Endothelial cell (in vitro differentiated cells): ENCODE measurements at regions not wholly inside any gene's neighbourhood (a gene's known extent, or its start where the extent isn't known, plus 50 kb on each side); places are given as distances from the start of the nearest gene placed in this dataset.

Source experiments
- DNase-seq: peaks from one replicate; pipeline ENCODE4 v3.0.0; 2021; ENCODE audit warnings: low spot score
- H3K27ac Mint-ChIP-seq: one replicate; pipeline ENCODE4 v1.8.0; 2021; ENCODE audit warnings: mixed read lengths, inconsistent platforms; ENCODE audit not compliant: unreplicated experiment
- H3K27me3 Mint-ChIP-seq: one replicate; pipeline ENCODE4 v1.8.0; 2021; ENCODE audit warnings: mild to moderate bottlenecking, moderate library complexity, mixed read lengths, inconsistent platforms; ENCODE audit not compliant: unreplicated experiment
- H3K36me3 Mint-ChIP-seq: one replicate; pipeline ENCODE4 v1.8.0; 2021; ENCODE audit warnings: mild to moderate bottlenecking, low read depth, mixed read lengths, inconsistent platforms; ENCODE audit not compliant: unreplicated experiment
- H3K4me1 Mint-ChIP-seq: one replicate; pipeline ENCODE4 v1.8.0; 2021; ENCODE audit warnings: mild to moderate bottlenecking, mixed read lengths, inconsistent platforms; ENCODE audit not compliant: unreplicated experiment
- H3K4me3 Mint-ChIP-seq: one replicate; pipeline ENCODE4 v1.8.0; 2021; ENCODE audit warnings: mild to moderate bottlenecking, mixed read lengths, inconsistent platforms; ENCODE audit not compliant: unreplicated experiment
- H3K9me3 Mint-ChIP-seq: one replicate; pipeline ENCODE4 v1.8.0; 2021; ENCODE audit warnings: mixed read lengths, inconsistent platforms; ENCODE audit not compliant: unreplicated experiment
- TF ChIP-seq, protein P1 (sequence below): fragments of 200-600 bp; sonication (generic); IDR thresholded peaks from one replicate; pipeline ENCODE4 v1.5.0; 2021; ENCODE audit warnings: antibody characterized with exemption; ENCODE audit not compliant: unreplicated experiment

DNA sequence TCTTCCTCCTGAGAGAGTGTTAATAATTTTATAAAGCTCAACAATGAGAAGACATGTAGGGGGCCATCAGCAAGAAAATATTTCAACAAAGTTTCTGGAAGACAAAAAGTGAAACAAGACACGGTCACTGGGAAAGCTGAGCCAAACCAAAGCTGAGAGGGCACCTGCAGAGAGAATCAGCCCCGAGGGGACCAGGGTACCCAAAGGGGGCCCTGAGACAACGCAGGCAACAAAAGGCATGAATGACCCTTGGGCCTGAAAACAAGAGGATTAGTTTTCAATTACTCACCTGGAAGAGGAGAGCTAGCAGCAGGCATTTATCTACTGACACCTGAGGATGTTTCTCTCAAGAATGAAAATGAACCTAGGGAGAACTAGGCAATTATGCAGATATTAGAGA lies 461.2 kb upstream of the MGMT start:
- Mint-ChIP-seq H3K4me3 (no peak overlapping the region), H3K9me3 (no peaks in the 10 kb centered on the region), H3K27me3 (no peaks in the 10 kb centered on the region), H3K27ac (no peak overlapping the region), H3K36me3 (no peaks in the 10 kb centered on the region), H3K4me1 (no peaks in the 10 kb centered on the region)
- TF ChIP-seq, protein P1, sequence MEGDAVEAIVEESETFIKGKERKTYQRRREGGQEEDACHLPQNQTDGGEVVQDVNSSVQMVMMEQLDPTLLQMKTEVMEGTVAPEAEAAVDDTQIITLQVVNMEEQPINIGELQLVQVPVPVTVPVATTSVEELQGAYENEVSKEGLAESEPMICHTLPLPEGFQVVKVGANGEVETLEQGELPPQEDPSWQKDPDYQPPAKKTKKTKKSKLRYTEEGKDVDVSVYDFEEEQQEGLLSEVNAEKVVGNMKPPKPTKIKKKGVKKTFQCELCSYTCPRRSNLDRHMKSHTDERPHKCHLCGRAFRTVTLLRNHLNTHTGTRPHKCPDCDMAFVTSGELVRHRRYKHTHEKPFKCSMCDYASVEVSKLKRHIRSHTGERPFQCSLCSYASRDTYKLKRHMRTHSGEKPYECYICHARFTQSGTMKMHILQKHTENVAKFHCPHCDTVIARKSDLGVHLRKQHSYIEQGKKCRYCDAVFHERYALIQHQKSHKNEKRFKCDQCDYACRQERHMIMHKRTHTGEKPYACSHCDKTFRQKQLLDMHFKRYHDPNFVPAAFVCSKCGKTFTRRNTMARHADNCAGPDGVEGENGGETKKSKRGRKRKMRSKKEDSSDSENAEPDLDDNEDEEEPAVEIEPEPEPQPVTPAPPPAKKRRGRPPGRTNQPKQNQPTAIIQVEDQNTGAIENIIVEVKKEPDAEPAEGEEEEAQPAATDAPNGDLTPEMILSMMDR: no peak
- DNase-seq: no peak

GRCh38 chr10:129018511-129018910 lies 448.5 kb upstream of the MGMT start:
- DNase-seq: no peak
- Mint-ChIP-seq H3K36me3 (no peaks in the 10 kb centered on the region), H3K4me1 (peaks cover 2% of the 10 kb centered on the region), H3K9me3 (no peaks in the 10 kb centered on the region), H3K4me3 (no peak overlapping the region), H3K27me3 (no peaks in the 10 kb centered on the region), H3K27ac (no peak overlapping the region)
- TF ChIP-seq, protein P1: no peak

- no peak overlapping the region for H3K27ac Mint-ChIP-seq
- H3K4me3 Mint-ChIP-seq: no peak overlapping the region
- no peaks in the 10 kb centered on the region for H3K9me3 Mint-ChIP-seq
- TF ChIP-seq, protein P1: no peak
- DNase-seq: no peak
- H3K36me3 Mint-ChIP-seq: no peaks in the 10 kb centered on the region
- peaks cover 12% of the 10 kb centered on the region for H3K4me1 Mint-ChIP-seq
- H3K27me3 Mint-ChIP-seq: no peaks in the 10 kb centered on the region
Measured at GRCh38 chr10:129020651-129021330, 446.2 kb upstream of the MGMT start.

- peak; percentile 15 for DNase-seq
- no peak overlapping the region for H3K27ac Mint-ChIP-seq
- H3K27me3 Mint-ChIP-seq: peaks cover 2% of the 10 kb centered on the region
- H3K4me1 Mint-ChIP-seq: peaks cover 12% of the 10 kb centered on the region
- no peaks in the 10 kb centered on the region for H3K9me3 Mint-ChIP-seq
- H3K4me3 Mint-ChIP-seq: no peak overlapping the region
- no peaks in the 10 kb centered on the region for H3K36me3 Mint-ChIP-seq
- TF ChIP-seq, protein P1: no peak
Measured at GRCh38 chr10:129021594-129022304, 445.3 kb upstream of the MGMT start.

DNA sequence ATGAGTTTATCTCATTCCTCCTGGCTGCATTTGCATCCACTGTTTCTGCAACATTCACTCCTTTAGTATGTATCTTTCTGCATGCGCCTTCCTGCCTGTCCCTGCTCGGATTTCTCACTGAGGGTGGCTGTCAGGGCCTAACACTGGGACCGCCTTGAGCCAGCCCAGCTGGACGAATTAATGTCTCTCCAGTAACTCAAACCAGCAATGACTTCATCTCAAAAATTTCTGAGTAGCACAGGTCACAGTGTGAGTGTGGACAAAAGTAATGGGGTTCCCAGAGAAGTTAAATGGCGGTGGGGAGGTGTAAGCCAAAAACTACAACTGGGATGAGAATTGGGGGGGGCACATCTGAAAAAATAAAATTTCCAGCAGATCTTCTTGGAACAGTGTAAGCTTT lies 444.0 kb upstream of the MGMT start:
- H3K36me3 Mint-ChIP-seq: no peaks in the 10 kb centered on the region
- H3K27me3 Mint-ChIP-seq: peaks cover 2% of the 10 kb centered on the region
- H3K4me1 Mint-ChIP-seq: peaks cover 12% of the 10 kb centered on the region
- DNase-seq: no peak
- H3K4me3 Mint-ChIP-seq: no peak overlapping the region
- H3K27ac Mint-ChIP-seq: no peak overlapping the region
- TF ChIP-seq, protein P1: no peak
- no peaks in the 10 kb centered on the region for H3K9me3 Mint-ChIP-seq
